DMS 273 (cell line): ENCODE measurements at regions not wholly inside any gene's neighbourhood (a gene's known extent, or its start where the extent isn't known, plus 50 kb on each side); places are given as distances from the start of the nearest gene placed in this dataset.

Experiments
- DNase-seq: peaks from one replicate; lab custom pipeline; 2025; ENCODE audit not compliant: unreplicated experiment; lab: John Stamatoyannopoulos, UW

DNA sequence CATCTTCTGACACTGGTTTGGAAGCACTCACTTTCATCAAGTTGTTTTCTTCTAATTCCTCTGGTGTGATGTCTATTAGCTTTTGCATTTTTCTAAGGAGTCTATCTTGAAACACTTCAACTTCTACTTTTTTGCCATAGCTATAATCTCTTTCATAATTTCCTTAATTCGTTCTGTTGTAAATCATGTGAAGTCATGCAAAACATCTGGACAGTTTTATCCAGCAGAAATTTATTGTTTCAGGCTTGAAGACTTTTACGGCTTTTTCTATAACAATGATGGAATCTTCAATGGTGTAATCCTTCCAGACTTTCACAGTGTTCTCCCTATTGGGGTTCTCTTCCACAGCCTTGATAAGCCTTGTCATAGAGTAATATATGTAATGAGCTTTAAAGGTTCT is 74.9 kb upstream of the PABPC4L start:
- no peak for DNase-seq

DNA sequence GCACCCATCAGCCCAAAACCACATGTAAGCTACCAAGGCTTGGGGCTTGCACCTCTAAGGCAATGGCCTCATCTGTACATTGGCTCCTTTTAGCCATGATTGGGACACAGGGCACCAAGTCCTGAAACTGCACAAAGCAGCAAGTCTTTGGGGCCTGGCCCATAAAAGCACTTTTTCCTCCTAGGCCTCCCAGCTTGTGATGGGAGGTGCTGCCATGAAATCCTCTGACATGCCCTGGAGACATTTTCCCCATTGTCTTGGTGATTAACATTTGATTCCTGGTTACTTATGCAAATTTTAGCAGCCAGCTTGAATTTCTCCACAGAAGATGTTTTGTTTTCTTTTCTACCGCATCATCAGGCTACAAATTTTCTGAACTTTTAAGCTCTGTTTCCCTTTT is 58.5 kb upstream of the PABPC4L start:
- DNase-seq: no peak
